Suppressor macrophage treated with lipopolysaccharide for 1 hour (primary cell): ENCODE measurements at regions not wholly inside any gene's neighbourhood (a gene's known extent, or its start where the extent isn't known, plus 50 kb on each side); places are given as distances from the start of the nearest gene placed in this dataset.

ENCODE experiments used
- DNase-seq, 3 donors: peaks; one replicate each; pipeline ENCODE4 v3.0.0-alpha.2; 2020 to 2022

DNA sequence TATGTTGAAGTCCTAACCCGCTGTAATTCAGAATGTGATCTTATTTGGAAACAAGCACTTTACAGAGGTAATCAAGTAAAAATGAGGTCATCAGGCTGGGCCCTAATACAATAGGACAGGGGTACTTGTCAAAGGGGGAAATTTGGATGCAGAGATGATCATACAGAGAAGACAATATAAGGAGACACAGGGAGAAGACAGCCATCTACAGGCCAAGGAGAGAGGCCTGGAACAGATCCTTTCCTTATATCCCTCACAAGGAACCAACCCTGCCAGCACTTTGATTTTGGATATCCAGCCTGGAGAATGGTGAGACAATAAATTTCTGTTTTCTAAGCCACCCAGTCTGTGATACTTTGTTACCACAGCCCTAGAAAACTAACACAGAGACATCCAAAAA is 104.3 kb downstream of the METTL4 start:
- DNase-seq: no peak

- no peak for DNase-seq
Measured at GRCh38 chr18:2468051-2468450, 103.3 kb downstream of the METTL4 start.

DNA sequence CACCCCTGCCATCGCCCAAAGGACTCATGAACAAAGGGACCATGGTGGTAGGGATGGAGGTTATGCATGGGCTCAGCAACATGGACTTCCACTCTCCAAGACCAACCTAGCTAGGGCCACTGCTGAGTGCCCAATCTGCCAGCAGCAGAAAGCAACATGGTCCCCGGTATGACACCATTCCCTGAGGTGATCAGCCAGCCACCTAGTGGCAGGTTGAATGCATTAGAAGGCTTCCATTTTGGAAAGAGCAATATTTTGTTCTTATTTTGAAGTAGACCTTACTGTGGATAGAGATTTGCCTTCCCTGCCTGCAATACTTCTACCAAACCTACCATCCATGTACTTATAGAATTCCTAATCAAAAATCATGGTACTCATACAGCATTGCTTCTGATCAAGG is 99.8 kb downstream of the METTL4 start:
- no peak for DNase-seq

DNA sequence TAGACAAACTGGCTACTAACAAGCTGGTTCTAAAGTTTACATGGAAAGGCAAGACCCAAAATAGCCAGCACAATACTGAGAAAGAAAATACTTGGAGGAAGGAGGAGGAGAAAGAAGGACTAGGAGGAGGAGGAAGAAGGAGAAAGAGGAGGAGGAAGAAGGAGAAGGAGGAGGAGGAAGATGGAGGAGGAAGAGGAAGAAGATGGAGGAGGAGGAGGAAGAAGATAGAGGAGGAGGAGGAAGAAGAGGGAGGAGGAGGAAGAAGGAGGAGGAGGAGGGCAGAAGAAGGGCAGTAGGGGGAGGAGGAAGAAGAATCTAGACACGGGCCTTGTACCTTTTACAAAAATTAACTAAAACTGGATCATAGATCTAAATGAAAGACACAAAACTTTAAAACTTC is 92.6 kb downstream of the METTL4 start:
- no peak for DNase-seq

DNA sequence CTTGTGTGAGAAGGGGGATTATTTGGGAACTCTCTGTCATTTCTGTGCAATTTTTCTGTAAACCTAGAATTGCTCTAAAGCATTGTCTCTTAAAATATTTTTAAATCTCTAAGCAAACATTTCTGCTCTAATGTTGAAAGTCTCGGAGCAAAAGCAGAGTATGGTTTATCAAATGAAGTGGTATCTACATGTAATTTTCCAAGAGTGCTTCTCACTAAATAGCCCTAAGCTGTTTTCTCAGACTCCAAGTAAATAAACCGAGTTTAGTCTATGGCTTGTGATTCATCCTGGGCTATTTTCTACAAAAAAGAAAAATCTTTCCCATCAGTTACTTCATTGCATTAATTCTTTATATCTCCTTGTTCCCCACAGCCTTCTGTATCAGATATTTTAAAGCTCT is 90.8 kb downstream of the METTL4 start:
- DNase-seq: no peak

GRCh38 chr18:2482706-2483475 is 88.4 kb downstream of the METTL4 start:
- no peak for DNase-seq

DNA sequence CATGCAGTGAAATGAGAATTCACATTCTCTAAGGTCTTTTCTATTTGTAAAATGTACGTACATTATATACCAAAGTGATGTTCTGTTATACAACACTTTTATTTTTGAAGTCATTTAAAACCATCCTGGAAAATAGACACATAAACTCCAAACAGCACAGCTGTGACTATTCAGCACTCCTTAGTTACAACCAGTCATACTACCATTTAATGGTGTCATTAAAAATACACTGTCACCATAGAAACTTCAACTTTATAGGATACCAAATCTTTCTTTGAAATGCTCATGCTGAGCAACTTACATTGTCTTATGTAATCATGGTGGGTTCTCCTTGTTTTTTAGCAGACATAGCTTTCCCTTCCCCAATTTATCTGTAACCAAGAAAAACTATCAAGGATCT is 85.3 kb downstream of the METTL4 start:
- DNase-seq: no peak

- no peak for DNase-seq
Measured at GRCh38 chr18:2486426-2486825, 84.9 kb downstream of the METTL4 start.
